CD14-positive monocyte (primary cell): ENCODE measurements at regions not wholly inside any gene's neighbourhood (a gene's known extent, or its start where the extent isn't known, plus 50 kb on each side); places are given as distances from the start of the nearest gene placed in this dataset.

Source experiments
- DNase-seq, 3 donors: peaks; one replicate each; pipeline ENCODE4 v3.0.0-alpha.2; 2011 to 2022
- H2AFZ ChIP-seq: 2 replicates; pipeline ENCODE4 v1.6.0; 2012; ENCODE audit warnings: mild to moderate bottlenecking, low read depth, low read length, inconsistent platforms; ENCODE audit not compliant: insufficient read depth, poor library complexity, severe bottlenecking
- H3K27ac ChIP-seq, 2 donors: 1 replicate in 1 of 2; 2 replicates in 1 of 2; pipeline ENCODE4 v1.5.1; 2012 to 2013; ENCODE audit warnings: low read length in 2 of 2, control low read depth in 1 of 2, inconsistent platforms in 1 of 2, low read depth in 1 of 2, mild to moderate bottlenecking in 1 of 2
- H3K27me3 ChIP-seq, 2 donors: one replicate each; pipeline versions ENCODE4 v1.6.0 to v1.6.1; 2011 to 2013; ENCODE audit warnings: low read length in 2 of 2; ENCODE audit not compliant: control insufficient read depth in 2 of 2, insufficient read depth in 2 of 2
- H3K36me3 ChIP-seq, 2 donors: replicated peaks in 1 of 2; 1 replicate in 1 of 2; 2 replicates in 1 of 2; pipeline versions ENCODE4 v1.5.1 to v1.6.1; 2012 to 2013; ENCODE audit warnings: low read length in 2 of 2, control low read depth in 1 of 2, inconsistent platforms in 1 of 2, mild to moderate bottlenecking in 1 of 2; ENCODE audit not compliant: insufficient read depth in 2 of 2, control insufficient read depth in 1 of 2
- H3K4me1 ChIP-seq, 2 donors: 1 replicate in 1 of 2; 2 replicates in 1 of 2; pipeline versions ENCODE4 v1.5.1 to v1.6.1; 2012 to 2013; ENCODE audit warnings: low read length in 2 of 2, control low read depth in 1 of 2, inconsistent platforms in 1 of 2, mild to moderate bottlenecking in 1 of 2, moderate library complexity in 1 of 2; ENCODE audit not compliant: insufficient read depth in 2 of 2, control insufficient read depth in 1 of 2
- H3K4me2 ChIP-seq: replicated peaks from 2 replicates; pipeline ENCODE3; 2012; ENCODE audit warnings: low read length, moderate library complexity, mild to moderate bottlenecking; ENCODE audit not compliant: poor library complexity, severe bottlenecking; ENCODE audit errors: extremely low read depth
- H3K4me3 ChIP-seq, 3 experiments: fragments of 200-600 bp in 1 of 3; sonication (generic) in 1 of 3; replicated peaks in 1 of 3; 1 replicate in 2 of 3; 2 replicates in 1 of 3; pipeline ENCODE4 v1.5.1; 2011 to 2013; ENCODE audit warnings: low read length in 3 of 3, mild to moderate bottlenecking in 3 of 3, control low read depth in 2 of 3, low read depth in 2 of 3, inconsistent platforms in 1 of 3, moderate library complexity in 1 of 3
- H3K79me2 ChIP-seq: 2 replicates; pipeline ENCODE4 v1.6.0; 2012; ENCODE audit warnings: mild to moderate bottlenecking, control low read depth, inconsistent platforms, low read length, moderate library complexity; ENCODE audit not compliant: insufficient read depth
- H3K9ac ChIP-seq: 2 replicates; pipeline ENCODE4 v1.6.0; 2017; ENCODE audit warnings: low read length, mild to moderate bottlenecking; ENCODE audit not compliant: insufficient read depth, poor library complexity, severe bottlenecking
- H3K9me3 ChIP-seq, 2 donors: replicated peaks in 1 of 2; 1 replicate in 1 of 2; 2 replicates in 1 of 2; pipeline versions ENCODE4 v1.5.1 to v1.6.1; 2012 to 2013; ENCODE audit warnings: low read length in 2 of 2, control low read depth in 1 of 2; ENCODE audit not compliant: control insufficient read depth in 1 of 2, insufficient read depth in 1 of 2
- H4K20me1 ChIP-seq: 2 replicates; pipeline ENCODE4 v1.6.0; 2012; ENCODE audit warnings: mild to moderate bottlenecking, low read length, control low read depth, moderate library complexity; ENCODE audit not compliant: insufficient read depth
- H3K27ac Mint-ChIP-seq, 7 donors: one replicate each; pipeline ENCODE4 v1.8.0; 2020; ENCODE audit warnings: mild to moderate bottlenecking in 7 of 7, mixed read lengths in 7 of 7, moderate library complexity in 6 of 7, inconsistent platforms in 2 of 7
- H3K27me3 Mint-ChIP-seq, 3 donors: one replicate each; pipeline ENCODE4 v1.8.0; 2021 to 2022; ENCODE audit warnings: low read depth in 3 of 3, mild to moderate bottlenecking in 3 of 3, mixed read lengths in 3 of 3, moderate library complexity in 3 of 3, inconsistent platforms in 1 of 3
- H3K36me3 Mint-ChIP-seq, 2 donors: one replicate each; pipeline ENCODE4 v1.8.0; 2020; ENCODE audit warnings: mixed read lengths in 2 of 2, inconsistent platforms in 1 of 2, mild to moderate bottlenecking in 1 of 2
- H3K4me1 Mint-ChIP-seq: one replicate; pipeline ENCODE4 v1.8.0; 2020; ENCODE audit warnings: mild to moderate bottlenecking, mixed read lengths
- H3K4me3 Mint-ChIP-seq, 2 donors: one replicate each; pipeline ENCODE4 v1.8.0; 2020; ENCODE audit warnings: mild to moderate bottlenecking in 2 of 2, mixed read lengths in 2 of 2, moderate library complexity in 1 of 2
- H3K9me3 Mint-ChIP-seq, 7 donors: one replicate each; pipeline ENCODE4 v1.8.0; 2020 to 2022; ENCODE audit warnings: mixed read lengths in 7 of 7, mild to moderate bottlenecking in 6 of 7, moderate library complexity in 6 of 7, inconsistent platforms in 2 of 7
- WGBS: methylation state at CpG from one replicate; pipeline ENCODE4 v1.1.5; 2013; ENCODE audit warnings: missing lambda C conversion rate; ENCODE audit not compliant: insufficient coverage; 5-methylcytosine and 5-hydroxymethylcytosine counted together
- intact Hi-C, 2 donors: fragments of 100-400 bp; cut with micrococcal nuclease; formaldehyde crosslinking; loops; one replicate each; pipeline versions ENCODE4 v1.15.0 to v1.15.1; 2023
- TF ChIP-seq, protein P1 (sequence below): fragments of 200-600 bp; IDR thresholded peaks from one replicate; pipeline ENCODE4 v1.8.0; 2022; ENCODE audit warnings: antibody characterized with exemption, mild to moderate bottlenecking

GRCh38 chr1:182118851-182119250 is 57.3 kb upstream of the ZNF648 start:
- peaks cover 0 to 4% (median 0%) of the 10 kb centered on the region in 7 donors for H3K9me3 Mint-ChIP-seq
- Histone ChIP-seq H2AFZ (no peak overlapping the region), H3K4me3 (no peak overlapping the region), H3K4me2 (no peak overlapping the region), H3K4me1 (no peaks in the 10 kb centered on the region), H3K9ac (no peak overlapping the region), H3K27ac (no peak overlapping the region), H4K20me1 (no peaks in the 10 kb centered on the region), H3K79me2 (no peaks in the 10 kb centered on the region), H3K27me3 (peaks cover 14 to 18% of the 10 kb centered on the region in 2 donors), H3K36me3 (no peaks in the 10 kb centered on the region), H3K9me3 (no peaks in the 10 kb centered on the region)
- no peaks in the 10 kb centered on the region for H3K4me1 Mint-ChIP-seq
- H3K27me3 Mint-ChIP-seq: peaks cover 9 to 21% (median 14%) of the 10 kb centered on the region in 3 donors
- DNase-seq: no peak
- H3K27ac Mint-ChIP-seq: no peak overlapping the region
- intact Hi-C loops: no loop called here
- no peak overlapping the region for H3K4me3 Mint-ChIP-seq
- H3K36me3 Mint-ChIP-seq: no peaks in the 10 kb centered on the region
- TF ChIP-seq, protein P1, sequence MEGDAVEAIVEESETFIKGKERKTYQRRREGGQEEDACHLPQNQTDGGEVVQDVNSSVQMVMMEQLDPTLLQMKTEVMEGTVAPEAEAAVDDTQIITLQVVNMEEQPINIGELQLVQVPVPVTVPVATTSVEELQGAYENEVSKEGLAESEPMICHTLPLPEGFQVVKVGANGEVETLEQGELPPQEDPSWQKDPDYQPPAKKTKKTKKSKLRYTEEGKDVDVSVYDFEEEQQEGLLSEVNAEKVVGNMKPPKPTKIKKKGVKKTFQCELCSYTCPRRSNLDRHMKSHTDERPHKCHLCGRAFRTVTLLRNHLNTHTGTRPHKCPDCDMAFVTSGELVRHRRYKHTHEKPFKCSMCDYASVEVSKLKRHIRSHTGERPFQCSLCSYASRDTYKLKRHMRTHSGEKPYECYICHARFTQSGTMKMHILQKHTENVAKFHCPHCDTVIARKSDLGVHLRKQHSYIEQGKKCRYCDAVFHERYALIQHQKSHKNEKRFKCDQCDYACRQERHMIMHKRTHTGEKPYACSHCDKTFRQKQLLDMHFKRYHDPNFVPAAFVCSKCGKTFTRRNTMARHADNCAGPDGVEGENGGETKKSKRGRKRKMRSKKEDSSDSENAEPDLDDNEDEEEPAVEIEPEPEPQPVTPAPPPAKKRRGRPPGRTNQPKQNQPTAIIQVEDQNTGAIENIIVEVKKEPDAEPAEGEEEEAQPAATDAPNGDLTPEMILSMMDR: no peak

- no peak overlapping the region for H3K4me3 Mint-ChIP-seq
- TF ChIP-seq, protein P1: no peak
- H4K20me1 ChIP-seq: no peaks in the 10 kb centered on the region
- H3K4me3 ChIP-seq: no peak overlapping the region
- intact Hi-C loops: no loop called here
- no peaks in the 10 kb centered on the region for H3K79me2 ChIP-seq
- WGBS: 27% methylated on average over 2 of the region's 9 CpGs
- no peaks in the 10 kb centered on the region for H3K36me3 ChIP-seq
- H3K27ac ChIP-seq: no peak overlapping the region
- H3K36me3 Mint-ChIP-seq: no peaks in the 10 kb centered on the region
- H3K9me3 Mint-ChIP-seq: peaks cover 0 to 2% (median 0%) of the 10 kb centered on the region in 7 donors
- H3K4me1 ChIP-seq: no peaks in the 10 kb centered on the region
- H3K9ac ChIP-seq: no peak overlapping the region
- no peaks in the 10 kb centered on the region for H3K9me3 ChIP-seq
- H3K4me1 Mint-ChIP-seq: no peaks in the 10 kb centered on the region
- no peak for DNase-seq
- peaks cover 13 to 28% (median 18%) of the 10 kb centered on the region in 3 donors for H3K27me3 Mint-ChIP-seq
- H3K27ac Mint-ChIP-seq: no peak overlapping the region
- H2AFZ ChIP-seq: no peak overlapping the region
- H3K27me3 ChIP-seq: peaks cover 14 to 21% of the 10 kb centered on the region in 2 donors
- H3K4me2 ChIP-seq: no peak overlapping the region
Measured at GRCh38 chr1:182114627-182115023, 53.1 kb upstream of the ZNF648 start.
